ENCODE measurements at regions not wholly inside any gene's neighbourhood (a gene's known extent, or its start where the extent isn't known, plus 50 kb on each side); places are given as distances from the start of the nearest gene placed in this dataset.

- Histone ChIP-seq H3K27me3 (ENCODE audit: control insufficient read depth in 2 of 2, insufficient read depth in 2 of 2, low read length in 2 of 2) (no peaks in the 10 kb centered on the region), H3K27ac (ENCODE audit: low read depth in 2 of 2, low read length in 2 of 2) (no peak overlapping the region), H3K36me3 (ENCODE audit: control insufficient read depth in 2 of 2, insufficient read depth in 2 of 2, low read length in 2 of 2) (no peaks in the 10 kb centered on the region), H3K4me3 (ENCODE audit: low read length in 2 of 2) (no peak overlapping the region), H3K9ac (ENCODE audit: low read depth in 1 of 2, low read length in 2 of 2) (no peak overlapping the region), H3K9me3 (ENCODE audit: control insufficient read depth in 2 of 2, low read length in 2 of 2) (no peaks in the 10 kb centered on the region), H3K4me1 (ENCODE audit: control insufficient read depth in 2 of 2, insufficient read depth in 2 of 2, low read length in 2 of 2) (no peaks in the 10 kb centered on the region)
Measured at GRCh38 chr18:27899893-27900292, 277.0 kb downstream of the CDH2 start.

GRCh38 chr18:27894746-27895145 lies 282.2 kb downstream of the CDH2 start:
- no peaks in the 10 kb centered on the region for H3K4me1 ChIP-seq (ENCODE audit: control insufficient read depth in 2 of 2, insufficient read depth in 2 of 2, low read length in 2 of 2)
- H3K4me3 ChIP-seq (ENCODE audit: low read length in 2 of 2), result no peak overlapping the region
- H3K9ac ChIP-seq (ENCODE audit: low read depth in 1 of 2, low read length in 2 of 2), result no peak overlapping the region
- H3K27me3 ChIP-seq (ENCODE audit: control insufficient read depth in 2 of 2, insufficient read depth in 2 of 2, low read length in 2 of 2), result no peaks in the 10 kb centered on the region
- no peaks in the 10 kb centered on the region for H3K36me3 ChIP-seq (ENCODE audit: control insufficient read depth in 2 of 2, insufficient read depth in 2 of 2, low read length in 2 of 2)
- no peak overlapping the region for H3K27ac ChIP-seq (ENCODE audit: low read depth in 2 of 2, low read length in 2 of 2)
- no peaks in the 10 kb centered on the region for H3K9me3 ChIP-seq (ENCODE audit: control insufficient read depth in 2 of 2, low read length in 2 of 2)

- Histone ChIP-seq H3K9ac (ENCODE audit: low read depth in 1 of 2, low read length in 2 of 2) (no peak overlapping the region), H3K4me3 (ENCODE audit: low read length in 2 of 2) (no peak overlapping the region), H3K27me3 (ENCODE audit: control insufficient read depth in 2 of 2, insufficient read depth in 2 of 2, low read length in 2 of 2) (no peaks in the 10 kb centered on the region), H3K4me1 (ENCODE audit: control insufficient read depth in 2 of 2, insufficient read depth in 2 of 2, low read length in 2 of 2) (no peaks in the 10 kb centered on the region), H3K27ac (ENCODE audit: low read depth in 2 of 2, low read length in 2 of 2) (no peak overlapping the region), H3K9me3 (ENCODE audit: control insufficient read depth in 2 of 2, low read length in 2 of 2) (no peaks in the 10 kb centered on the region), H3K36me3 (ENCODE audit: control insufficient read depth in 2 of 2, insufficient read depth in 2 of 2, low read length in 2 of 2) (no peaks in the 10 kb centered on the region)
Measured at GRCh38 chr18:27887711-27888495, 289.0 kb downstream of the CDH2 start.

GRCh38 chr18:27887287-27887686 lies 289.6 kb downstream of the CDH2 start:
- Histone ChIP-seq H3K27me3 (ENCODE audit: control insufficient read depth in 2 of 2, insufficient read depth in 2 of 2, low read length in 2 of 2) (no peaks in the 10 kb centered on the region), H3K4me1 (ENCODE audit: control insufficient read depth in 2 of 2, insufficient read depth in 2 of 2, low read length in 2 of 2) (no peaks in the 10 kb centered on the region)

GRCh38 chr18:27879540-27879939 lies 297.4 kb downstream of the CDH2 start:
- H3K9me3 ChIP-seq (ENCODE audit: control insufficient read depth in 2 of 2, low read length in 2 of 2), result no peaks in the 10 kb centered on the region
- H3K36me3 ChIP-seq (ENCODE audit: control insufficient read depth in 2 of 2, insufficient read depth in 2 of 2, low read length in 2 of 2), result no peaks in the 10 kb centered on the region
- no peak overlapping the region for H3K27ac ChIP-seq (ENCODE audit: low read depth in 2 of 2, low read length in 2 of 2)
- no peaks in the 10 kb centered on the region for H3K4me1 ChIP-seq (ENCODE audit: control insufficient read depth in 2 of 2, insufficient read depth in 2 of 2, low read length in 2 of 2)
- no peak overlapping the region for H3K4me3 ChIP-seq (ENCODE audit: low read length in 2 of 2)
- H3K27me3 ChIP-seq (ENCODE audit: control insufficient read depth in 2 of 2, insufficient read depth in 2 of 2, low read length in 2 of 2), result no peaks in the 10 kb centered on the region
- no peak overlapping the region for H3K9ac ChIP-seq (ENCODE audit: low read depth in 1 of 2, low read length in 2 of 2)

More at GRCh38 chr18:27887287-27887686, 289.6 kb downstream of the CDH2 start:
- H3K9ac ChIP-seq (ENCODE audit: low read depth in 1 of 2, low read length in 2 of 2), result no peak overlapping the region
- no peak overlapping the region for H3K4me3 ChIP-seq (ENCODE audit: low read length in 2 of 2)
- no peaks in the 10 kb centered on the region for H3K9me3 ChIP-seq (ENCODE audit: control insufficient read depth in 2 of 2, low read length in 2 of 2)
- no peak overlapping the region for H3K27ac ChIP-seq (ENCODE audit: low read depth in 2 of 2, low read length in 2 of 2)
- no peaks in the 10 kb centered on the region for H3K36me3 ChIP-seq (ENCODE audit: control insufficient read depth in 2 of 2, insufficient read depth in 2 of 2, low read length in 2 of 2)

GRCh38 chr18:27871726-27872125 lies 305.2 kb downstream of the CDH2 start:
- H3K9ac ChIP-seq (ENCODE audit: low read depth in 1 of 2, low read length in 2 of 2), result no peak overlapping the region
- H3K4me1 ChIP-seq (ENCODE audit: control insufficient read depth in 2 of 2, insufficient read depth in 2 of 2, low read length in 2 of 2), result no peaks in the 10 kb centered on the region
- H3K36me3 ChIP-seq (ENCODE audit: control insufficient read depth in 2 of 2, insufficient read depth in 2 of 2, low read length in 2 of 2), result no peaks in the 10 kb centered on the region
- no peaks in the 10 kb centered on the region for H3K9me3 ChIP-seq (ENCODE audit: control insufficient read depth in 2 of 2, low read length in 2 of 2)
- H3K27ac ChIP-seq (ENCODE audit: low read depth in 2 of 2, low read length in 2 of 2), result no peak overlapping the region
- no peak overlapping the region for H3K4me3 ChIP-seq (ENCODE audit: low read length in 2 of 2)
- H3K27me3 ChIP-seq (ENCODE audit: control insufficient read depth in 2 of 2, insufficient read depth in 2 of 2, low read length in 2 of 2), result no peaks in the 10 kb centered on the region

GRCh38 chr18:27869735-27870134 lies 307.2 kb downstream of the CDH2 start:
- Histone ChIP-seq H3K27ac (ENCODE audit: low read depth in 2 of 2, low read length in 2 of 2) (no peak overlapping the region), H3K36me3 (ENCODE audit: control insufficient read depth in 2 of 2, insufficient read depth in 2 of 2, low read length in 2 of 2) (no peaks in the 10 kb centered on the region), H3K9me3 (ENCODE audit: control insufficient read depth in 2 of 2, low read length in 2 of 2) (no peaks in the 10 kb centered on the region), H3K9ac (ENCODE audit: low read depth in 1 of 2, low read length in 2 of 2) (no peak overlapping the region), H3K4me3 (ENCODE audit: low read length in 2 of 2) (no peak overlapping the region), H3K4me1 (ENCODE audit: control insufficient read depth in 2 of 2, insufficient read depth in 2 of 2, low read length in 2 of 2) (no peaks in the 10 kb centered on the region), H3K27me3 (ENCODE audit: control insufficient read depth in 2 of 2, insufficient read depth in 2 of 2, low read length in 2 of 2) (no peaks in the 10 kb centered on the region)

GRCh38 chr18:27865431-27865830 lies 311.5 kb downstream of the CDH2 start:
- no peak overlapping the region for H3K4me3 ChIP-seq (ENCODE audit: low read length in 2 of 2)
- no peaks in the 10 kb centered on the region for H3K9me3 ChIP-seq (ENCODE audit: control insufficient read depth in 2 of 2, low read length in 2 of 2)
- H3K36me3 ChIP-seq (ENCODE audit: control insufficient read depth in 2 of 2, insufficient read depth in 2 of 2, low read length in 2 of 2), result no peaks in the 10 kb centered on the region
- no peak overlapping the region for H3K27ac ChIP-seq (ENCODE audit: low read depth in 2 of 2, low read length in 2 of 2)
- H3K9ac ChIP-seq (ENCODE audit: low read depth in 1 of 2, low read length in 2 of 2), result no peak overlapping the region
- H3K4me1 ChIP-seq (ENCODE audit: control insufficient read depth in 2 of 2, insufficient read depth in 2 of 2, low read length in 2 of 2), result no peaks in the 10 kb centered on the region
- H3K27me3 ChIP-seq (ENCODE audit: control insufficient read depth in 2 of 2, insufficient read depth in 2 of 2, low read length in 2 of 2), result no peaks in the 10 kb centered on the region

GRCh38 chr18:27863780-27864430 lies 313.0 kb downstream of the CDH2 start:
- H3K27me3 ChIP-seq (ENCODE audit: control insufficient read depth in 2 of 2, insufficient read depth in 2 of 2, low read length in 2 of 2), result no peaks in the 10 kb centered on the region
- H3K4me1 ChIP-seq (ENCODE audit: control insufficient read depth in 2 of 2, insufficient read depth in 2 of 2, low read length in 2 of 2), result no peaks in the 10 kb centered on the region
- H3K4me3 ChIP-seq (ENCODE audit: low read length in 2 of 2), result no peak overlapping the region
- H3K9ac ChIP-seq (ENCODE audit: low read depth in 1 of 2, low read length in 2 of 2), result no peak overlapping the region
- H3K36me3 ChIP-seq (ENCODE audit: control insufficient read depth in 2 of 2, insufficient read depth in 2 of 2, low read length in 2 of 2), result no peaks in the 10 kb centered on the region
- no peaks in the 10 kb centered on the region for H3K9me3 ChIP-seq (ENCODE audit: control insufficient read depth in 2 of 2, low read length in 2 of 2)
- H3K27ac ChIP-seq (ENCODE audit: low read depth in 2 of 2, low read length in 2 of 2), result no peak overlapping the region

- no peak overlapping the region for H3K4me3 ChIP-seq (ENCODE audit: low read length in 2 of 2)
- H3K27me3 ChIP-seq (ENCODE audit: control insufficient read depth in 2 of 2, insufficient read depth in 2 of 2, low read length in 2 of 2), result no peaks in the 10 kb centered on the region
- H3K36me3 ChIP-seq (ENCODE audit: control insufficient read depth in 2 of 2, insufficient read depth in 2 of 2, low read length in 2 of 2), result no peaks in the 10 kb centered on the region
- H3K9ac ChIP-seq (ENCODE audit: low read depth in 1 of 2, low read length in 2 of 2), result no peak overlapping the region
- H3K27ac ChIP-seq (ENCODE audit: low read depth in 2 of 2, low read length in 2 of 2), result no peak overlapping the region
- H3K9me3 ChIP-seq (ENCODE audit: control insufficient read depth in 2 of 2, low read length in 2 of 2), result no peaks in the 10 kb centered on the region
- H3K4me1 ChIP-seq (ENCODE audit: control insufficient read depth in 2 of 2, insufficient read depth in 2 of 2, low read length in 2 of 2), result no peaks in the 10 kb centered on the region
Measured at GRCh38 chr18:27862041-27862682, 314.8 kb downstream of the CDH2 start.

All from mucosa of rectum (tissue), 2 donors.